ENCODE measurements at regions not wholly inside any gene's neighbourhood (a gene's known extent, or its start where the extent isn't known, plus 50 kb on each side); places are given as distances from the start of the nearest gene placed in this dataset.

DNA sequence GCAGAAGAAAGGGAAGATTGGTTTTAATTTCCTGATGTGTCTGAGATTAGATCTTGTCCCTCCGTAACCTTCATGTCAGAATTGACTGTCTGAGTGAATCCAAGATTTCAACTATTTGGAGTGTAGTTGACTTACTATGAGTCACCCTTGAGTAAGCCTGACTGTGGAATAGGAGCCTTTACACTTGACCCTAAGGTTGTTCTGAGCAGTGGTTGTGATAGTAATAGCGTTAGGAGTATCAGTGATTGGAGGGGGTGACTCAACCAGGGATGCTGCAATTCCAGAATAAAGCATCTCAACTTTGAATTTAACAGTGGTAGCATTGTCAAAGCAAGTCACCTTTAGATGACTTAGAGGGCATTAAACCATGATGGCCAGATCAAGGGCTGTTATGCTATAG, 979.5 kb upstream of the FAM98A start:
- TF ChIP-seq CTCF (IDR thresholded peaks at IDR 0.05; ENCODE audit: unreplicated experiment), result no peak

GRCh38 chr2:34570266-34570872, 971.3 kb upstream of the FAM98A start:
- Mint-ChIP-seq H3K4me3 (ENCODE audit: unreplicated experiment) (no peak overlapping the region), H3K27me3 (ENCODE audit: unreplicated experiment) (peaks cover 4% of the 10 kb centered on the region), H3K36me3 (ENCODE audit: low read depth, unreplicated experiment) (no peaks in the 10 kb centered on the region), H3K4me1 (ENCODE audit: unreplicated experiment) (peaks cover 6% of the 10 kb centered on the region), H3K27ac (ENCODE audit: unreplicated experiment) (no peak overlapping the region), H3K9me3 (ENCODE audit: unreplicated experiment) (no peaks in the 10 kb centered on the region)
- TF ChIP-seq CTCF (IDR thresholded peaks at IDR 0.05; ENCODE audit: unreplicated experiment), result no peak
- no peak for DNase-seq (ENCODE audit: low spot score)

More for the DNA sequence above, 979.5 kb upstream of the FAM98A start:
- H3K27me3 Mint-ChIP-seq (ENCODE audit: unreplicated experiment), result no peaks in the 10 kb centered on the region
- H3K9me3 Mint-ChIP-seq (ENCODE audit: unreplicated experiment), result no peaks in the 10 kb centered on the region
- H3K4me1 Mint-ChIP-seq (ENCODE audit: unreplicated experiment), result no peaks in the 10 kb centered on the region
- no peaks in the 10 kb centered on the region for H3K36me3 Mint-ChIP-seq (ENCODE audit: low read depth, unreplicated experiment)
- DNase-seq (ENCODE audit: low spot score), result no peak
- H3K4me3 Mint-ChIP-seq (ENCODE audit: unreplicated experiment), result no peak overlapping the region
- no peak overlapping the region for H3K27ac Mint-ChIP-seq (ENCODE audit: unreplicated experiment)

GRCh38 chr2:34567128-34567527, 968.0 kb upstream of the FAM98A start:
- no peaks in the 10 kb centered on the region for H3K36me3 Mint-ChIP-seq (ENCODE audit: low read depth, unreplicated experiment)
- peaks cover 4% of the 10 kb centered on the region for H3K27me3 Mint-ChIP-seq (ENCODE audit: unreplicated experiment)
- no peak for TF ChIP-seq CTCF (IDR thresholded peaks at IDR 0.05; ENCODE audit: unreplicated experiment)
- DNase-seq (ENCODE audit: low spot score), result no peak
- H3K4me3 Mint-ChIP-seq (ENCODE audit: unreplicated experiment), result no peak overlapping the region
- no peak overlapping the region for H3K27ac Mint-ChIP-seq (ENCODE audit: unreplicated experiment)
- H3K9me3 Mint-ChIP-seq (ENCODE audit: unreplicated experiment), result no peaks in the 10 kb centered on the region
- peaks cover 6% of the 10 kb centered on the region for H3K4me1 Mint-ChIP-seq (ENCODE audit: unreplicated experiment)

DNA sequence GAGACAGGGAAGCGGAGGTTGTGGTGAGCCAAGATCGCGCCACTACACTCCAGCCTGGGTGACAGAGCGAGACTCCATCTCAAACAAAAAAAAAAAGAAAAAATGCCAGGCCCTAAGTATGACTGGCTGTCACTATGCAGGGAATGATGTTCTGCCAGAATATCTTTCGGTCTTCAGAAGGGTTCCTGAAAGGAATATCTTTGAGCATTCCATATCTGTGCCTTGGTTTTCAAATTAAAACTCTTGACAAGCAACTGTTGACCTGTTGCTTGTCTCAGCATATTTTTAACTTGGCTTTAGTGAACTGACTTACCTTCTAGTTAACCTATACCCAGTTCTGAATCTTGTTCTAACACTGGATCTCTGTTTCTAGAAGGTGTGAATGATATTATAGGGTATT, 953.2 kb upstream of the FAM98A start:
- H3K36me3 Mint-ChIP-seq (ENCODE audit: low read depth, unreplicated experiment), result peaks cover 3% of the 10 kb centered on the region
- H3K27ac Mint-ChIP-seq (ENCODE audit: unreplicated experiment), result no peak overlapping the region
- TF ChIP-seq CTCF (IDR thresholded peaks at IDR 0.05; ENCODE audit: unreplicated experiment), result no peak
- no peaks in the 10 kb centered on the region for H3K9me3 Mint-ChIP-seq (ENCODE audit: unreplicated experiment)
- no peak for DNase-seq (ENCODE audit: low spot score)
- H3K27me3 Mint-ChIP-seq (ENCODE audit: unreplicated experiment), result peaks cover 2% of the 10 kb centered on the region
- no peaks in the 10 kb centered on the region for H3K4me1 Mint-ChIP-seq (ENCODE audit: unreplicated experiment)
- no peak overlapping the region for H3K4me3 Mint-ChIP-seq (ENCODE audit: unreplicated experiment)

DNA sequence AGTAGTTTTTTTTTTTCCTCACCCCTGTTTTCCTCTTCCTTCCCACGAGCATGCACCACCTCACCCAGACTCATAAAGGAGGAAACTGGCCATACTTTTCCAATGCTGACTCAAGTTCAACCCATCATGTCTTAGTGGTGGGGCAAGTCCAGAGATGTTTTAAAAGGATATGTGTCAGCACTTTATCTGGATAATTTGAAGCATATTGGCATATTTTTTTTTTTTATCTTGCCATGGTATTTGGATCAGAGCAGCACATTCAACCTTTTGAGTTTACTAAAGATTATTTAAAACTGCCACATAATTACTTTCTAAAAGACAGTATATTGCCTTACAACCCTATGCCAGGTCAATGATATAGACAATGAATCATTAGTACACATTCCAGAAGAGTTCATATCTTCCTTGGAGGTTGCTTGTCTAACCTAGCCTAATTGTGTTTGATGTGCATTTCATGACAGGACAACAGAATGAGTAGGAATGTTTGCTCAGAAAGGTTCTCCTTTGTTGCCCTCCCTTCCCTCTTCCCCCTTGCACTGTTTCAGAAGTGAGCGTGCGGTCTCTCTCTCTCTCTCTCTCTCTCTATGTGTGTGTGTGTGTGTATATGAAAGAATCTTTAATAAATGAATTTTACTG, 950.7 kb upstream of the FAM98A start:
- no peak overlapping the region for H3K4me3 Mint-ChIP-seq (ENCODE audit: unreplicated experiment)
- H3K27me3 Mint-ChIP-seq (ENCODE audit: unreplicated experiment), result peaks cover 1% of the 10 kb centered on the region
- no peak overlapping the region for H3K27ac Mint-ChIP-seq (ENCODE audit: unreplicated experiment)
- H3K9me3 Mint-ChIP-seq (ENCODE audit: unreplicated experiment), result no peaks in the 10 kb centered on the region
- H3K4me1 Mint-ChIP-seq (ENCODE audit: unreplicated experiment), result no peaks in the 10 kb centered on the region
- no peak for DNase-seq (ENCODE audit: low spot score)
- no peak for TF ChIP-seq CTCF (IDR thresholded peaks at IDR 0.05; ENCODE audit: unreplicated experiment)
- H3K36me3 Mint-ChIP-seq (ENCODE audit: low read depth, unreplicated experiment), result peaks cover 16% of the 10 kb centered on the region
